NOMO-1 (cell line): ENCODE measurements at regions not wholly inside any gene's neighbourhood (a gene's known extent, or its start where the extent isn't known, plus 50 kb on each side); places are given as distances from the start of the nearest gene placed in this dataset.
A peak's percentile ranks its signal among the peaks of the same experiment; 100 is the strongest.
"Not testable (repeated sequence)": the region's sequence is repeated elsewhere in the genome, so short reads cannot be mapped to it uniquely, and the experiment has no call there.

Experiments
- DNase-seq, 2 experiments: peaks; one replicate each; lab custom pipeline; 2025; ENCODE audit not compliant: unreplicated experiment in 2 of 2; lab: John Stamatoyannopoulos, UW

DNA sequence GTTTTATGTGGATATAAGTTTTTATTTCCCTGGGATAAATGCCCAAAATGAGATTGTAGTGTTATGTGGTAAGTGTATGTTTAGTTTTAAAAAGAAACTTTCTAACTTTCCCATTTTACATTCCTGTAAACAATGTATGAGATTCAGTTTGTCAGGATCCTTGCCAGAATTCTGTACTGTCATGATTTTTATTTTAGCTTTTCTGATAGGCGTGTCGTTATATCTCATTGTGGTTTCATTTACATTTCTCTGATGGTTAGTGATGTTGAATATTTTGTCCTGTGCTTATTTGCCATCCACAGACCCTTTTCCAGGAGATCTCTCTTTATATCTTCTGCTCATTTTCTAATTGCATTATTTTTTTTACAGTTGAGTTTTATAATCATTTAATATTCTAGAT, 245.6 kb upstream of the CDH2 start:
- DNase-seq = no peak

DNA sequence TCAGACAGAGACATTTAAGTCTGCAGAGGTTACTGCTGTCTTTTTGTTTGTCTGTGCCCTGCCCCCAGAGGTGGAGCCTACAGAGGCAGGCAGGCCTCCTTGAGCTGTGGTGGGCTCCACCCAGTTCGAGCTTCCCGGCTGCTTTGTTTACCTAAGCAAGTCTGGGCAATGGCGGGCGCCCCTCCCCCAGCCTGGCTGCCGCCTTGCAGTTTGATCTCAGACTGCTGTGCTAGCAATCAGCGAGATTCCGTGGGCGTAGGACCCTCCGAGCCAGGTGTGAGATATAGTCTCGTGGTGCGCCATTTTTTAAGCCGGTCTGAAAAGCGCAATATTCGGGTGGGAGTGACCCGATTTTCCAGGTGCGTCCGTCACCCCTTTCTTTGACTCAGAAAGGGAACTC, 245.0 kb upstream of the CDH2 start:
- not testable (repeated sequence) for DNase-seq

DNA sequence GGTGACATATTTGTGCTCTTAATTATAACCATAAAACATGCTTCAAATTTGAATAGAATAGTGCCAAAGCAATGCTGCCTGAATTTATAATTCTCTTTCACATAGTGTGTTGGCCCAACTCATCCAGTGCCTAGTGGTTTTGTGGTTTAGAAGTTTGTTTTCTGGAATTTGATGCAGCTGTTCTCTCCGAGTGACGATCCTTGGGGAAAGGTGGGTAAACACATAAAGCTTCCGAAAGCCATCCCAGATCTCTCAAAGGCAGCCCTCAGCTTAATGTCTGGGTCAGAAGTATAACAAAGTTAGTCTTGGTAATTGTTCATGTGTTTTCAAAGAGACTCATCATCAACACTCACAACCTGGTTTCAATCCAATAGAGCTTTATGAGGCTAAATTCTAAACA, 235.6 kb upstream of the CDH2 start:
- DNase-seq = no peak

DNA sequence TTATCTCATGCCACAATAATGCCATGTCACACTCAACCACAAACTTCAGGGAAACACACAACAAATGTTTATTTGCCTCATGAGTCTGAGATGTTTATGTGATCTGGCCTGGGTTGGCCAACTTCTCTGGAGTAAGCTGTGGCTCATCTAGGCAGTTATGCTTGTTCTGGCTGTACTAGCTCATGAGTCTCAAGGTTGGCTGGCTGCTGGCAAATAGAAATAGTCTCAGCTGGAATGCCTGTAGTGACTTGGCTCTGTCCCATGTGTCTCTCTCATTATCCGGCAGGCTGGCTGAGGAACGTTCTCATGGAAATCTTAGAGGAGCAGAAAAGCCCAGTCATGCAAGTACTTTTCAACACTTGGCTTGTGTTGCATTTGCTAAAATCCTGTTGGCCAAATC, 234.9 kb upstream of the CDH2 start:
- no peak for DNase-seq

DNA sequence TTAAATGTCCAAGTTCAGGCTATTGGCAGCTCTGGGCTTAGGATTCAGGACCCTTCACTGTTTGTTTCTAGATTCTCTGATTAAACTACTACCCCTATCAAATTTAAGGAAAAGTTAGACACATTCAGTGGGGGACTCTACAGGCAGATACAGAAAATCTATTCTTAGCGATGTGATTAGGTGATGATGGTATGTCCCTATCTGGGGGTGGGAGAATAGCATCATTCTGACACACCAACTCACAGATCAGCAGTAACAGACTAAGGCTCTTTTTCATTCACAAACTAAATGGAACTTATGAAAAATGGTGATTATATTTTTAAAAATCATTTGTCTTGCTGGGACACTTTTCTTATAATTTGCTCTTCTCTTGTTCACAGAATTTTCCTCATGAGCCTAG, 232.9 kb upstream of the CDH2 start:
- no peak for DNase-seq

DNA sequence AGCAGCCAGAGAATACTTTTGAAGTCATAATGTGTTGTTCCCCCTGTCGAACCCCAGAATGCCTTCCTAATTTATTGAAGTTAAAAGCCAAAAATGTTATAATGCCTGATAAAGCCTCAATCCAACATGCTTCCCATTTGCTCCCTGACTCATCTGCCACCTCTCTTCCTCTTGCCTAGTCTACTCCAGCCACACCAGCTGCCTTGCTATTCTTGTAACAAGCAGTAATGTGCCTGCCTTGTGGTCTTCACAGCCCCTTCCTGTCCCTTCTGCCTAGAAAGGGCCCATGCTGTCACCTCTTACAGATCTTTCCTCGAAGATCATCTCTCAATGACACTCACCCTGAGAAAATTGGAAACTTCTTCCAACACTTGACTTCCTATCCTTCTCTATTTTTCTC, 231.6 kb upstream of the CDH2 start:
- no peak for DNase-seq

DNA sequence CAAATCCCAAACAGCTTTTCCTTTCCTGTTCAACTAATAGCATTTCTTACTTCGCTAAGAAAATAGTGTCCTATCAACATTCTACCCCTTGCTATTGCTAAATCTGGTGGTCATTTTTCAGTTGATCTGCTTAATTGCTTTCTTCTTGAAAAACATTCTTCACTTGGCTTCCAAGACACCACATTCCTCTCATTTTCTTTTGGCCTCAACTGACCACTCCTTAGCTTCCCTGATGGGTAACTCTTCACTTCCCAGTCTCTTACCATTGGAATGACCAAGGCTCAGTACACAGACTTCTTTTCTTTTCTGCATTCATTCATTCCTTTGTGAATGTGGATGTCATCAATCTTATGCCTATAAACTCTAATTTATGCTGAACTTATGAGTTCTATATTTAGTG, 230.8 kb upstream of the CDH2 start:
- DNase-seq = no peak

DNA sequence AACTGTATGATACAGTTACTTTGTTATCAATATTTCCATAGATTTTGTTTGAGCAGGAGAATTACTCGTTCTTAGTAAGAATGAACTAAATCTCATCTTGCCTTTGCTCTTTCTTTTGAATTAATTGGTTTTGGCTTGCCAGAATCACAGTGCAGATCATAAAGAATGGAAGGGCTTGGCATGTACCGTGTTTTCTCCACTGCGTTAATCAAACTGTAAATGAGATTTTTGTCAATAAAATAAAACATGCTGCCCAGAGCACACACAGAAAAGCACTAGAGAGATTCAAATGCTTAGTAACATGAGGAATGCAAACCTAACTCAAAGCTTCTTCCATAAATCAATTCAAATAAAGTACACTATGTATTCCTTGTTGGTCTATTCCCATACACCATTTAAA, 229.6 kb upstream of the CDH2 start:
- DNase-seq = no peak

DNA sequence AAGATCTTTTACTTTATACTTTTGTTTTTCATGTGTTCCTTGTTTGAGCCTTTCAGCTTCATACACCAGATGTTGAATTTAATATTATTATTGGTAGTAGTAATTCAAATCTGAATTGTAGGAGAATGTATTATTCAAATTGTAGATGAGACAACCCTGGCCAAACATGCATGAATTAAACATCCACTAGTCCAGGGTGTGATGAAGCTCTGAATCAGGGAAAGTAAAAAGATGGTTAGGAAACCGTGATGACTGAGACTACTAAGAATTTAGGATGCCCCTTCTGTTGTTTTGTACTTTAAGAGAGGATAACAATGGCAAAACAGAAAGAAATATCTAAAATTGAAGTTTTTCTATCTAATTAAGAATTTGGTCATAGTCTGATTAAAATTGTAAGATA, 227.8 kb upstream of the CDH2 start:
- no peak for DNase-seq

DNA sequence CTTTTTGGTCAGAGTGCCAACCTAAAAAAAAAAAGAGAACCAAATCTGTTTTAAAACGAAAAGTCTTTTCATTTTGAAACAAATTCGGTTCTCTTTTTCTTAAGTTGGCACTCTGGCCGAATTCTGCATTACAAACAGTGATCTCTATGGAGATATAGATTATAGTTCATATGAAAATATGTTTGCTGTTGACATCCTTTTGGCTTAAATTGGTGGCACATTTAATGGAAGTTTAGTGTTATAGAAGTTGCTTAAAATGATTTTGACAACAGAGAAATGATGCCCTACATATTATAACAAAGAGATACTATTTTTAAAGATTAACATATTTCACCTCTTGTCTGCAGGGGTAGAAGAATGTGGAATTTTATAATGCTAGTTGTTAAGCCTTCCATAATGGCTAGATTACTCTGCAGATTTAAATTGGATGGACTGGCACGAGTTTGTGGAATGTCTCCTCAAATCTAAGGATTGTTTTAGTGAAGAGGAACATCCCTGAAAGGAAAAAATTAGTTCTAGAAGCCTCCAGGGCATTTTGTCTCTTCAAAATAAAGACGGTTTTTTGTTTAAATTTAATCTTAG, 222.9 kb upstream of the CDH2 start:
- no peak for DNase-seq

DNA sequence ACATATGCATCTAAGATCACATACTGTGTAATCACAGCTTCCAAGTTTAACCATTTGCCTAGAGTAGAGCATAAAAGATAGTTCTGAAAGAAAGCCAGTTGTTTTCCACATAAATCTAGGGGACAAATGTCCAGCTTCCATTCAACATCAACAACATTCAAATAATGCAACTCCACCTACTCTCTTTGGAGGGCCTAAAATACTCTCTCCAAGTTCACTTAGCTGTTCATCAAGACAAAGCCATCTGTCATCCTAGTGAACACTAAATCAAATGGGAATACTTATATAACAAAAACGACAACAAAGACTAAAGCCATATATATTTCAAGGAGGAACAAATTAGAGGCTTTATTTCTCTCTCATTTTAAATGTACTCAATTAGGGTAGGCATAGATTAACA, 221.5 kb upstream of the CDH2 start:
- DNase-seq = no peak

DNA sequence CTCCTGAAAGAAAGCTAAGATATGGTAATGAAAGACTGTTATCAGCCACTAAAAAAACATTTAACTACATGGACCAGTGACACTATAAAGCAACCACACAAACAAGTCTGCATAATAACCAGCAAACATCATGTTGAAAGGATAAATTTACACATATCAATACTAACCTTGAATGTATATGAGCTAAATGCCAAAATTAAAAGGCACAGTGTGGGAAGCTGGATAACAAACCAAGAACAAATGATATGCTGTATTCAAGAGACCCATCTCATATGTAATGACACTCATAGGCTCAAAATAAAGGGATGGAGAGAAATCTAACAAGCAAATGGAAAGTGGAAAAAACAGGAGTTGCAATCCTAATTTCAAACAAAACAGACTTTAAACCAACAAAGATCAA, 213.1 kb upstream of the CDH2 start:
- DNase-seq = no peak

DNA sequence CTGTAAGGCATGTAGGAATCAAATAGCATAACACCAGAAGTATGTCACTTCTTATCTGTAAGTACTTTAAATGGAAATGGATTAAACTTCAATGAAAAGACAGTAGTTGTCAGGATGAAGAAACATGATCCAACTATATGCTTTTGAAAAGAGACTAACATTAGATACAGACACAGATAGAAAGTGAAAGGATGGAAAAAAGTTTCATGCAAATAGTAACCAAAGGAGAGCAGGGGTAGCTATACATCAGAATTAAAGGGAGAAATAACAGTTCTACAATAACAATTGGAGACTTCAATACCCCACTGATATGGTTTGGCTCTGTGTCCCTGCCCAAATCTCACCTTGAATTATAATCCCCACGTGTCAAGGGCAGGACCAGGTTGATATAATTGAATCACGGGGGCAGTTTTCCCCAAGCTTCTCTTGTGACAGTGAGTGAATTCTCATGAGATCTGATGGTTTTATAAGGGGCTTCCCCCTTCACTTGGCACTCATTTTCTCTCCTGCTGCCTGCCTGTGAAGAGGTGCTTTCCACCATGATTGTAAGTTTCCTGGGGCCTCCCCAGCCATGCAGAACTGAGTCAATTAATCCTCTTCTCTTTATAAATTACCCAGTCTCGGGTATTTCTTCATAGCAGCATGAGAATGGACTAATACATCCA, 205.4 kb upstream of the CDH2 start:
- no peak for DNase-seq

DNA sequence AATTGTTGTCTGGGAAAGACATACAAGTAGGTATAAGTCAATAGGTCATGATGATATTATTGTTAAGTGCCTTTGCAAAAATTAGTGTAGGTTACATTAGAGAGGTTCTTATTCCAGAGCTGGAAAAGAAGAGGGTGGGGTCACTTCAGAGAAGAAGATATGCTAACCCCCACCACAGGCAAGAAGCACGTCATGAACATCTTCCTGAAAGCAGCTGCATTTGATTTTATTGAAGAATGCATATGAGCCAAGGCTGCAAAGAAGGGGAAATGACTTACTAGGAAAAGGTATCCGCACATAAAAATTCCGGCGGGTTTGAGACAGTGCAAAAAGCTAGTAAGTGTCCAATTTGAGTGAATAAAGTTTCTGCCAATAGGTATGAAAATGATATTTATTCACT, 195.3 kb upstream of the CDH2 start:
- DNase-seq = no peak

DNA sequence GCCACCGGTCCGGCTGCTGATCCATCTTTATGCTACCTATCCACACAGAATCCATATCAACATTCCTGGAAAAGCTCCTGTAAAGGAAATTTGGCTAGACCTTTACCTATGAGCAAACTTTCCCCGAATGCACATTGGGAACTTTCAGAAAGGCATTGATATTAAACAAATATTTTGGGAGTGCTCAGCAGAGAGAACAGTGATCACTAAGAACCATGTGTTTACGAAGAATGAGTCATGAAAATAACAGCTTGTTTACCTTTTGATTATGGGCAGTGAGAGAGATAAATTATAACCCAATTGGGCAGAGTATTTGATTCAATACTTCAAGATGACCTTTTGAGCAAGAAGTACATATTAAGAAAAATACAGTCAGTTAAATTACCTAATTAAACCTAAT, 189.7 kb upstream of the CDH2 start:
- no peak for DNase-seq

DNA sequence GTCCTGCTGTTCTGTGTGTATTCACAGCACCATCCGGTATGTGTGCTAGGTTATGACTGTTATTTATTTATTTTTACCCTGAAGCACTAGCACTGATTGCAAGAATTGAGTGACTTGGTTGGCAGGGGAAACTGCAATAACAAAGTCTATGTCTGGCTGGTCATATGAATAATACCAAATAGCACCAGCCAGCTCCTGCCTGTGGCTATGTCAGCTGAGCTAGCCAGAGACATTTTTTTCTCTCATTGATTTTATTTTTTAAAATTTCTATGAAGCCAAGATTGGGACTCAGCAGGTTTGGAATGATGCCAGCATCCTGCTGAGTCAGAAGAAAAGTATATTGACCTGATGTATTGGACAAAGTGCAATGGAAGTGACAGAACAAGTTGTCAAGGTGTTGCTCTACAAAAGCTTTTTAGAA, 188.5 kb upstream of the CDH2 start:
- no peak for DNase-seq

DNA sequence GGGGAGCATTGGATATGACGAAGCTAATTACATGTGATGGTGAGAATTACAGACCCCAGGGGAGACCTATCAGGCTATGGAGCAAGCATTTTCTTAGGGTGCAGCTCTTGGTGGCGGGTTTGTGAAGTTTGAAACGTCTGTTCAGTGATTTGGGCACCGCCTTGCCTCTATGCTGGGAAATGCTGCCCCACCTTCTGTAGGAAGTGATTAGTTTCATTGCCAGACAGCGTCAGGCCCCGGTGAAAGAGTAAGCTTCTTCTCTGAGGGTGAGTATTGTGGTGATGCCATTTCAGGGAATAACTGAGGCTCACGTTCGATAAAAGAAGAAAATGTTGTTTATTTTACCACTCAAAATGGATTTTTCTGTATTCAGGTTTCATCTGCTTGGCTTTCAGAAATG, 186.2 kb upstream of the CDH2 start:
- DNase-seq = no peak

DNA sequence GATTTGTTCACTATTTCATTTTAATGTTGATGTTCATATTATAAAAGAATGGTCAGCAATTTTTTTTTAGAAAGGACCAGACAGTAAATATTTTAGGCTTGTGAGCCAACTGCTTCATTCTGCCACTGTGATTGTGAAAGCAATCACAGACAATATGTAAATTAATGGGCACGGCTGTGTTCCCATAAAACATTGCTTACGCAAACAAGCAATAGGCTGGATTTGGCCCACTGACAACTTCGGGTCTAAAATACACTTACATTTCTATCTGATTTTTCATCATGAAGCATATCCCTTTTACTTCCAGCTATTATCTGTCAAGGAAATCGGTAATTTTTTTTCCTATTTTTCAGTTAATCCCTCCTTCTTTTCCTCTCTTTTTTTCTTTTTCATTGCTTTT, 182.2 kb upstream of the CDH2 start:
- no peak for DNase-seq

DNA sequence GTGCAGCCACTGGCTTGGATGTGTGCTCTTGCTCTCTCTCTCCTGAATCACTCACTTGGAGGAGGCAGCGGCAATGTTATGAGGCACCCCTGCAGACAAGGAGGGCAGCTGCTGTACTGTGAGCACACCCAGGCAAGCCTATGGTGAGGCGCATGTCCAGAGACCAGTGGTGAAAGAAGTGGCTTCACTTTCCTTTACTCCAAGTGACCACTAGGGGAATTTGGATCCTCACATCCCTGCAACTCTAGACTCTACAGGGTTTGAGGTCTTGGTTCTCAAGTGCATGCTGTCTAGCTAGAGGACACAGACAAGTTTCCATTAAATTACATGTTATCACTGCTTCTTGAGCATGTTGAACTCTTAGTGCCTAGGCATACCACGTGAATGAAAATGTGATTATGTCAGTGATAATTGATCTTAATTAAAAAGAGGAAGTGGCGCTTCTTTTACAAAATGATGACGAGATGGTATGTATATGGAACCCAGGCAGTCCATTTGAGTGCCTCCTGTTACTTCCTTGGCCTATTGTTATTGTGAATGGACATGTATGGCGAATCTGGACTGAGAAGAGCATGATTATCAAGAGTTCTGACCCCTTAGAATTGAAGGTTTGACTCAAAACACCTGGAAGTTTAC, 181.0 kb upstream of the CDH2 start:
- peak in 1 of 2 experiments; percentile 2 for DNase-seq

DNA sequence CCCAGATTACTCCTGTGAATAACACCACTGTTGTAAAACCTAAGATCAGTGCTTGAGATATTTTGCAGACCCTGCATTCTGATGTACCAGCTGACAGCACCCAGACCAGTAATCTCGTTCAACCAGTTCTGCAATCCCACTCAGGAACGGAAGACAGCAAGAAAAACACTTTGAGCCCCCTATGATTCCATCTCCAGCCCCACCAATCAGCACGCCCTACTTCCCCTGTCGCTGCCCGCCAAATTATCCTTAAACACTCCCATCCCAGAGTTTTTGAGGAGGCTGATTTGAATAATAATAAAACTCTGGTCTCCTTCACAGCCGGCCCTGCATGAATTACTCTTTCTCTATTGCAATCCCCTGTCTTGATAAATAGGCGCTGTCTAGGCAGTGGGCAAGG, 173.9 kb upstream of the CDH2 start:
- no peak for DNase-seq

DNA sequence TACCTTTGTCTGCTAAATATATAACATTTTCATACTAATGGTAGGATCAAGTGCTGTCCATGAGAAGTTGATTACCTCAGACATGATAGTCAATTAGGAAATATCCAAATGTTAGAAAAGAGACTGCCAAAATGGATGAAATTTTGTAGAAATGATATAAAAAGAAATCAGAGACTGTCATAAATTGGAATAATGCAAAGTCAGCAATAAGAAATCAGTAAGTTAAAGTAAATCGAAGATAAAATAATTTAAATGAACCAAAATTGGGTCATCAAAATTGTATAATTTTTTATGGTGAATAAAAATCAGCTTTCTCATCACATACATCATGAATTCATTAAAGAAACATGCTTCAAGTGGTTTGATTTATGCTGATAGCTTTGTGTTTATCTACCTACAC, 165.3 kb upstream of the CDH2 start:
- no peak for DNase-seq

DNA sequence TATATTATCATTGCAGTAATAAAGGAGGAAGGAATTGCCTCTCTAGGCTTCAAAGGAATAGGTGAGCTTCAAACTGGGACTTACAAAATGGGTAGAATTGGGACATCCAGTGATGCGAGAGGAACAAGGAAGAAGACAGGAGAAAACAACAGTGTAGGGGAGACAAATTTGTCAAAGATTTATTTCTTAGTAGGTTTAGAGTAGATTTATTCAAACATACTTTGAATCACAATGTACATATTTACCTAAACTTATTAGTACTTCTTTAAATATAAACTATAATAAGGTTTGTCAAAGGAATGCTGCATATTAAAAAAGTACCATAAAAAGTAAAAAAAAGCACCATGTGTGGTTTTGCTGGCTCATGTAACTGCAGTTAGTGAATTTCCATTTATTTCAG, 161.4 kb upstream of the CDH2 start:
- no peak for DNase-seq

DNA sequence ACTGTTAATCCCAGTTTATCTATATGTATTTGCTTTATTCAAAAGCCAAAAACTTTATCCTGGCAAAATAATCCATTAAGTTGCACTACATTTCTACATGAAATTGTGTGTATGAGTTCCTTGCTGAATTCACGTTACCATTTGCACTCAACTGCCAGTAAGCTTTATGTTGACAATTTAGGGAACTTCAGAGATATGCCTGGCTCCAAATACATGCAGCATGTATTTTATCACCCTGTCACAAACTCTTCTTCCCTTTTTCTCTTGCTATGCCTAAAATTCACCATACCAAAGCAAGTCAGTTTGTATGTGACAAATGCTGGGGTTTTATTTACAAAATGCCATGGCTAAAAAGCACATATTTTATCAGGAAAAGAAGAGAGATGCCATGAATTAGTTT, 157.6 kb upstream of the CDH2 start:
- no peak for DNase-seq
